ENCODE measurements at regions not wholly inside any gene's neighbourhood (a gene's known extent, or its start where the extent isn't known, plus 50 kb on each side); places are given as distances from the start of the nearest gene placed in this dataset.

- no peak for TF ChIP-seq CTCF (conservative IDR thresholded peaks at IDR 0.05 in 1 of 2, IDR thresholded peaks at IDR 0.05 in 1 of 2; ENCODE audit: low read depth in 1 of 2, low read length in 2 of 2)
- TF ChIP-seq EZH2 (IDR thresholded peaks at IDR 0.05; ENCODE audit: low read length, missing control alignments) = no peak
Observed at GRCh38 chr13:57418067-57418677, 213.4 kb upstream of the PCDH17 start.
